ENCODE measurements at regions not wholly inside any gene's neighbourhood (a gene's known extent, or its start where the extent isn't known, plus 50 kb on each side); places are given as distances from the start of the nearest gene placed in this dataset.

DNA sequence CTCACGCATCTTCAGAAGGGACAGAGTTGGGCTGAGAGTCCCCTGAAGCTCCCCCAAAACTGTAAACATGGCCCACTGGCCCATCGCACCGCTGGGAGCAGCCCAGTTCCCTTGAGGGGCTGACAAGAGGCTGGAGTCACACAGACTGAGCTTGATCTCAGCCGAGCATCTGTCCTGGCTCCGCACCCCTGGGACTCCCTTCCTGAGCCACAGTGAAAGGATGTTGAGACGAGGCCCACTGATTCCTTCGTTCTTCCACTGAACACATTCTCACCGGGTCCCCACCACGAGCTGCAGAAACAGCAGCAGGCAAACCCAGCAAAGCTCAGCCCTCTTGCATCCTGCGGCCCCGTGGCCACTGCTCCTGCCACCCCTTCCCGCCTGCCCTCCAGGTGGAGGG is 145.9 kb upstream of the CIBAR2 start:
- Mint-ChIP-seq H3K36me3 (ENCODE audit: insufficient read depth in 1 of 3, low read depth in 3 of 3) (no peaks in the 10 kb centered on the region; a peak in 1 of 7 replicates), H3K4me1 (peaks cover 0 to 14% of the 10 kb centered on the region in 2 experiments; a peak in 2 of 4 replicates), H3K27me3 (ENCODE audit: low read depth) (no peaks in the 10 kb centered on the region), H3K9me3 (no peaks in the 10 kb centered on the region), H3K4me3 (no peak overlapping the region), H3K27ac (no peak overlapping the region)
- Histone ChIP-seq H3K27ac (ENCODE audit: insufficient read length, low read depth, low read length) (no peak overlapping the region), H4K8ac (replicated peaks; ENCODE audit: insufficient read length, low read depth, low read length) (no peak overlapping the region), H3K79me1 (ENCODE audit: insufficient read depth, low read depth, low read length, poor library complexity, severe bottlenecking) (no peaks in the 10 kb centered on the region), H3T11ph (ENCODE audit: low read length) (no peak overlapping the region), H3K79me2 (ENCODE audit: insufficient read depth, low read length) (no peaks in the 10 kb centered on the region), H3K14ac (ENCODE audit: insufficient read depth, low read length) (no peak overlapping the region), H4K91ac (ENCODE audit: insufficient read length, low read depth, low read length) (no peak overlapping the region), H2BK20ac (ENCODE audit: low read depth, low read length, poor library complexity, severe bottlenecking) (no peak overlapping the region), H3K9ac (ENCODE audit: extremely low read depth, insufficient read length, low read length) (no peak overlapping the region), H4K20me1 (ENCODE audit: control insufficient read depth, insufficient read depth, insufficient read length) (no peaks in the 10 kb centered on the region), H2BK5ac (ENCODE audit: insufficient read length, low read length) (no peak overlapping the region), H2AK5ac (ENCODE audit: insufficient read length, low read length) (no peak overlapping the region), H3K23me2 (ENCODE audit: insufficient read length, low read depth, low read length, poor library complexity, severe bottlenecking) (no peaks in the 10 kb centered on the region), H3K27me3 (ENCODE audit: insufficient read depth, low read length) (no peaks in the 10 kb centered on the region), H3K4ac (ENCODE audit: low read depth, low read length) (no peak overlapping the region), H4K5ac (ENCODE audit: insufficient read length, low read depth, low read length) (no peak overlapping the region), H2BK12ac (ENCODE audit: insufficient read length, low read depth, low read length) (no peak overlapping the region), H3K4me2 (ENCODE audit: insufficient read depth, insufficient read length, low read length) (no peak overlapping the region), H3K18ac (ENCODE audit: insufficient read length, low read depth, low read length) (no peak overlapping the region), H2AFZ (ENCODE audit: low read length) (no peak overlapping the region), H2BK120ac (ENCODE audit: low read depth, low read length, poor library complexity, severe bottlenecking) (no peak overlapping the region), H2BK15ac (ENCODE audit: low read depth, low read length) (no peak overlapping the region), H3K4me1 (ENCODE audit: insufficient read depth, low read length) (no peaks in the 10 kb centered on the region), H3K9me3 (ENCODE audit: control insufficient read depth, low read depth, low read length) (no peaks in the 10 kb centered on the region), H3K23ac (ENCODE audit: insufficient read length, low read depth, low read length) (no peak overlapping the region), H3K56ac (ENCODE audit: insufficient read length, low read depth, low read length) (no peak overlapping the region)
- WGBS (ENCODE audit: extremely low coverage, insufficient read length, low lambda C conversion rate), result no CpG with 5 or more reads among the region's 12 CpGs
- TF ChIP-seq, protein P1, sequence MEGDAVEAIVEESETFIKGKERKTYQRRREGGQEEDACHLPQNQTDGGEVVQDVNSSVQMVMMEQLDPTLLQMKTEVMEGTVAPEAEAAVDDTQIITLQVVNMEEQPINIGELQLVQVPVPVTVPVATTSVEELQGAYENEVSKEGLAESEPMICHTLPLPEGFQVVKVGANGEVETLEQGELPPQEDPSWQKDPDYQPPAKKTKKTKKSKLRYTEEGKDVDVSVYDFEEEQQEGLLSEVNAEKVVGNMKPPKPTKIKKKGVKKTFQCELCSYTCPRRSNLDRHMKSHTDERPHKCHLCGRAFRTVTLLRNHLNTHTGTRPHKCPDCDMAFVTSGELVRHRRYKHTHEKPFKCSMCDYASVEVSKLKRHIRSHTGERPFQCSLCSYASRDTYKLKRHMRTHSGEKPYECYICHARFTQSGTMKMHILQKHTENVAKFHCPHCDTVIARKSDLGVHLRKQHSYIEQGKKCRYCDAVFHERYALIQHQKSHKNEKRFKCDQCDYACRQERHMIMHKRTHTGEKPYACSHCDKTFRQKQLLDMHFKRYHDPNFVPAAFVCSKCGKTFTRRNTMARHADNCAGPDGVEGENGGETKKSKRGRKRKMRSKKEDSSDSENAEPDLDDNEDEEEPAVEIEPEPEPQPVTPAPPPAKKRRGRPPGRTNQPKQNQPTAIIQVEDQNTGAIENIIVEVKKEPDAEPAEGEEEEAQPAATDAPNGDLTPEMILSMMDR (conservative IDR thresholded peaks at IDR 0.05), result no peak
- no peak for DNase-seq

All from H9 (cell line).